Esophagus (tissue), 2 donors: ENCODE measurements at regions not wholly inside any gene's neighbourhood (a gene's known extent, or its start where the extent isn't known, plus 50 kb on each side); places are given as distances from the start of the nearest gene placed in this dataset.
"Not testable (repeated sequence)": the region's sequence is repeated elsewhere in the genome, so short reads cannot be mapped to it uniquely, and the experiment has no call there.

Experiments used
- H3K27ac ChIP-seq, 2 donors: one replicate each; pipeline ENCODE4 v1.5.1; 2013; ENCODE audit warnings: low read depth in 2 of 2, mild to moderate bottlenecking in 2 of 2, inconsistent platforms in 1 of 2, low read length in 1 of 2, moderate library complexity in 1 of 2
- H3K27me3 ChIP-seq, 2 donors: one replicate each; pipeline ENCODE4 v1.6.1; 2013; ENCODE audit warnings: low read length in 2 of 2, control low read depth in 1 of 2, mild to moderate bottlenecking in 1 of 2; ENCODE audit not compliant: insufficient read depth in 2 of 2, control insufficient read depth in 1 of 2
- H3K36me3 ChIP-seq, 2 donors: one replicate each; pipeline ENCODE4 v1.6.1; 2013; ENCODE audit warnings: low read length in 1 of 2; ENCODE audit not compliant: control insufficient read depth in 2 of 2, insufficient read depth in 2 of 2
- H3K4me1 ChIP-seq, 2 donors: one replicate each; pipeline ENCODE4 v1.6.1; 2013; ENCODE audit warnings: low read length in 1 of 2; ENCODE audit not compliant: control insufficient read depth in 2 of 2, insufficient read depth in 2 of 2
- H3K4me3 ChIP-seq, 2 donors: one replicate each; pipeline ENCODE4 v1.5.1; 2013; ENCODE audit warnings: low read length in 2 of 2, mild to moderate bottlenecking in 2 of 2, low read depth in 1 of 2, moderate library complexity in 1 of 2
- H3K9me3 ChIP-seq, 2 donors: one replicate each; pipeline ENCODE4 v1.6.1; 2013; ENCODE audit warnings: mild to moderate bottlenecking in 2 of 2, low read depth in 1 of 2, low read length in 1 of 2, moderate library complexity in 1 of 2; ENCODE audit not compliant: control insufficient read depth in 2 of 2, insufficient read depth in 1 of 2
- WGBS, 2 donors: extraction: QIAGEN DNeasy Blood & Tissue Kit; methylation state at CpG; one replicate each; pipeline ENCODE4 v1.1.7; 2013; 5-methylcytosine and 5-hydroxymethylcytosine counted together
- donor health status: healthy with polysubstance abuse.
- donor health status: Bipolar disorder and iron deficiency.

DNA sequence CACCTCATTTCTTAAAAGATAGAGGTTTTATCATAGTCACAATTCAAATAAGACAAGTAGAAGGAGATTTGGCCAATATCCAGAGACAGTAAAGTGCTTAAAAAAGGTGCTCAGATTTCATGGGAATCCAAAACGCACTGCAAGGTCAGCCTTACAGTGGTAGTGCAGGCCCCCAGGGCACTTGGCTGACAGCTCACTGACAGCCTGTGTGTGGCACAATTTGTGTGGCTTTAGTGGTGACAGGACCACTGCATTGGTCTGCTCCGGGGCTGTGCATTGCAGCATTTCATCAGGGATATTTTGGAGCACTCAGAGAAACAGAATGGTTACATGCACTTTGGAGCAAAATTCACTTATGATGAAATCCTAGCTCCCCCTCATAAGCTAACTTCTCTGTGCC lies 544.3 kb downstream of the NTRK3 start:
- Histone ChIP-seq H3K36me3 (no peaks in the 10 kb centered on the region), H3K4me1 (no peaks in the 10 kb centered on the region), H3K27ac (no peak overlapping the region), H3K9me3 (peaks cover 0 to 4% of the 10 kb centered on the region in 2 donors), H3K27me3 (no peaks in the 10 kb centered on the region), H3K4me3 (no peak overlapping the region)
- 49 to 54% methylated on average over 2 of the region's 2 CpGs for WGBS, 2 donors

DNA sequence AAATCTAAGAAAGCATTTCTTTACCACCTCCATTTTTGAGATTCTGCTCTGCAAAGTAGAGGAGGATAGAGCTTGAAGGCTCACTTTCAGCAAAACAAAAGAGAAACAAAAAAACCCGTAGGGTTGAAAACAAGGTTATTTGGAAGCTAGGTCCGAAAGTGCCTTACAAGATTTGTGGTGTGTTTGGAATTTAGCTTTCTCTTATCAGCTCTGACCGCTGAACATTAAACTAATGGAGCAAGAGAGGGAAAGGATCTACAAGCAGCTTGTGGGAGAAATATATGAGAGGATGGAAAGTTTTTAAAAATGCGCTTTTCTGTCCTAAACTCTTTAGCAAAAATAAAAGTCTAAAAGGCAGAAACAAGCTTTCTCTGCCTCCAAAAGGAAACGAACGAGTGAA lies 545.5 kb downstream of the NTRK3 start:
- Histone ChIP-seq H3K9me3 (peaks cover 0 to 4% of the 10 kb centered on the region in 2 donors), H3K4me3 (no peak overlapping the region), H3K27me3 (no peaks in the 10 kb centered on the region), H3K36me3 (no peaks in the 10 kb centered on the region), H3K4me1 (no peaks in the 10 kb centered on the region), H3K27ac (no peak overlapping the region)
- WGBS, 2 donors, result 44 to 52% methylated on average over 6 of the region's 6 CpGs

DNA sequence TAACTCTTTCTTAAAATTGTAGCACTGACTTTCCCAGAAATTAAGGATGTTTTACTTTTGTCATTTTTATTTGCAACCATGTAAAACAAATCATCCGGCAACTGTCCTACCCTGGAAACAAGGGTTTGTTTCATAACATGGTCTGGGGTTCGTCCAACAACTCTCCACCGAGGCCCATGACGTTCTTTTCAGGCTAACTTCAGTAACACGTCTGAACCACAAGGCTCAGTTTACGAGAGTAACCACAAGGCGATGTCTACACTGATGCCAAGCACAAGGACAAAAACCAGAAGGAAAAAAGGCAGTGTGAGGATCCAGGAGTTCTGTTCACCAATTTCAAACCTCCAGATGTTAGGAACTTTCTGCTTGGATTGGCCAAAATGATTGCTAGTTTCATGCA lies 546.1 kb downstream of the NTRK3 start:
- H3K27me3 ChIP-seq, result no peaks in the 10 kb centered on the region
- WGBS, 2 donors, result 80 to 82% methylated on average over 7 of the region's 7 CpGs
- H3K27ac ChIP-seq, result no peak overlapping the region
- H3K4me1 ChIP-seq, result no peaks in the 10 kb centered on the region
- H3K36me3 ChIP-seq, result no peaks in the 10 kb centered on the region
- H3K9me3 ChIP-seq, result peaks cover 0 to 4% of the 10 kb centered on the region in 2 donors
- H3K4me3 ChIP-seq, result no peak overlapping the region

GRCh38 chr15:87707566-87708130 lies 548.9 kb downstream of the NTRK3 start:
- no peaks in the 10 kb centered on the region for H3K36me3 ChIP-seq
- H3K4me1 ChIP-seq, result no peaks in the 10 kb centered on the region
- peaks cover 0 to 4% of the 10 kb centered on the region in 2 donors for H3K9me3 ChIP-seq
- no peak overlapping the region for H3K4me3 ChIP-seq
- H3K27ac ChIP-seq, result no peak overlapping the region
- 72 to 79% methylated on average over 5 of the region's 5 CpGs for WGBS, 2 donors
- H3K27me3 ChIP-seq, result no peaks in the 10 kb centered on the region

DNA sequence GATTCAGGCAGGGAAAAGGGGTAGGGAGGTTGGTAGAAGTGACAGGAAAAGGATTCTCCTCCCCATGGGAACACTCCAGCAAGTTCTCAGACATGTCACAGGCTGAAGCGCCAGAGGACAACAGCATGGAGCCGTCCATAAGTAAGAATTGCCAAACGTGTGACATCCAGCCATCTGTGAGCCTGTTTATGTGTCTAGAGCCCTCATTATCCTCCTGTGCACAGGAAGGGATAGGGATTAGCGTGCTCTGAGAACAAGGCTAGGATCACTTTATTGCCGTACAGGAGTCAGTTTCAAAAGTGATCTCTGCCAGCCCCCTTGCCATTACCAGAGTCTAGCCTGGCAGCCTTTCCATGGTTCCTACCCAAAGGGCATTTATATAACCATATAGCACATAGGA lies 549.5 kb downstream of the NTRK3 start:
- Histone ChIP-seq H3K4me1 (no peaks in the 10 kb centered on the region), H3K27ac (no peak overlapping the region), H3K9me3 (peaks cover 0 to 2% of the 10 kb centered on the region in 2 donors), H3K27me3 (no peaks in the 10 kb centered on the region), H3K36me3 (no peaks in the 10 kb centered on the region), H3K4me3 (no peak overlapping the region)
- WGBS, 2 donors, result 68 to 71% methylated on average over 5 of the region's 5 CpGs

DNA sequence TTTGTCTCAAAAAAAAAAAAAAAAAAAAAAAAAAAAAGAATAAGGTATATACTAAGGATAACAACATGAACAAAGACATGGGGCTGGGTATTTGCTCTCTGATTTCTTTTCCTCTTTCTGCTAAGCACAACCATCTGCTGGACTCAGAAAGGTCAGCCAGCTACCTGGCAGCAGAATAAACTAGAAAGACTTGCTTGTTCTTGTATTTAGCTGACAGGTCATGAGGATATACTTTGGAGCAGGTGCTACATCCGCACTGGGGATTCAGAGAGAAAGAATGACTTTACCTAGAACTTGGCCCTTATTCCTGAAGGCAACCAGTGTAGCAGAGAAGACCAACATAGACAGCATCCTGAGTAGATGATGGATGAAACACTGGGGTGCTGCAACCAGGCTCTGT lies 550.5 kb downstream of the NTRK3 start:
- Histone ChIP-seq H3K27ac (no peak overlapping the region), H3K4me1 (no peaks in the 10 kb centered on the region), H3K36me3 (no peaks in the 10 kb centered on the region), H3K4me3 (no peak overlapping the region), H3K27me3 (no peaks in the 10 kb centered on the region), H3K9me3 (peaks cover 0 to 2% of the 10 kb centered on the region in 2 donors)
- WGBS, 2 donors, result 85 to 89% methylated on average over 1 of the region's 1 CpG

DNA sequence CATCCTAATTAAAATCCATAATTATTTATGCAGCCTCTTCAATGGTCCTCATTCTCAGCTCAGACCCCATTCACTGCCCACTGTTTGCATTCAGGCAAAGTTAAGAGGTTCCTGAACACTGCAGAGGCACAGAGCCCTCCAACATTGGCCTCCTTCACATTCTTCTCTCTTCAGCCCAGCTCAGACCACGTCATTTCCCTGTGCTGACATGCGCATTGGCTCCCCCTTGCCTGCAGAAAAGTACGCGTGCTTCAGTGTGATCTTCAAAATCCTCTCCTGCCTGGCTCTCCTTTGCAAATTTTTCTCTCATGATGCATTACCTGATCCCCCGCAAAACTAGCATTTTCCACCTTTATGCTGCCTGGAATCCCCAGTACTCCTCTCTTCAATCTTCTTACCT lies 552.3 kb downstream of the NTRK3 start:
- 77 to 82% methylated on average over 5 of the region's 5 CpGs for WGBS, 2 donors
- H3K27me3 ChIP-seq, result no peaks in the 10 kb centered on the region

DNA sequence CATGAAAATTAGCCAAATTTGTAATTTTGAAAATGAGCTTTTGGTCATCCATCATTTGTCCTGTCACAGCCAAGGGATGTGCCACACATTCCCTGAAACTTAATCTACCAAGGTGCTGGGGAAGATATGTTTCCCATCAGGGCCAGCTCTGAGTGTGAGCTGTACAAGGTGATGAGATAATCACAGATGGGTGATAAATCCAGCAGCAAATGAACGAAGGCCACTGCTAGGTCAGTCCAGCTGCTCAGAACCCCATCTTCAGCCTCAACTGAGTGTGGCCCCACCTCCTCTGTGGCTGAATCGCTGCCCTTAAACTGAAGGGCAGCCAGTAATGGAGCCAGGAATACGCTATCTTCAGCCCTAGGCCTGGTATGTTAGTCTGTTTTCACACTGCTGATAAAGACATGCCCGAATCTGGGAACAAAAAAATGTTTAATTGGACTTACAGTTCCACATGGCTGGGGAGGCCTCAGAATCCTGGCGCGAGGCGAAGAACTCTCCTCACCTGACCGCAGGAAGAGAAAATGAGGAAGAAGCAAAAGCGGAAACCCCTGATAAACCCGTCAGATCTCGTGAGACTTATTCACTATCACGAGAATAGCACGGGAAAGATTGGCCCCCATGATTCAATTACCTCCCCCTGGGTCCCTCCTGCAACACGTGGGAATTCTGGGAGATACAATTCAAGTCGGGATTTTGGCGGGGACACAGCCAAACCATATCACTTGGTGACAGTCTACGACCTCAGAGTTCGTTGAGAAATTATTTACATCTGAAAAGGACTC lies 553.0 kb downstream of the NTRK3 start:
- 76 to 80% methylated on average over 18 of the region's 18 CpGs for WGBS, 2 donors
- no peak overlapping the region for H3K27ac ChIP-seq
- H3K9me3 ChIP-seq, result no peaks in the 10 kb centered on the region
- H3K36me3 ChIP-seq, result no peaks in the 10 kb centered on the region
- H3K4me1 ChIP-seq, result no peaks in the 10 kb centered on the region
- H3K4me3 ChIP-seq, result no peak overlapping the region
- H3K27me3 ChIP-seq, result no peaks in the 10 kb centered on the region

More for the DNA sequence above, 552.3 kb downstream of the NTRK3 start:
- no peaks in the 10 kb centered on the region for H3K4me1 ChIP-seq
- no peaks in the 10 kb centered on the region for H3K36me3 ChIP-seq
- no peak overlapping the region for H3K27ac ChIP-seq
- H3K9me3 ChIP-seq, result no peaks in the 10 kb centered on the region
- no peak overlapping the region for H3K4me3 ChIP-seq

GRCh38 chr15:87702270-87702669 lies 554.3 kb downstream of the NTRK3 start:
- H3K9me3 ChIP-seq, result no peaks in the 10 kb centered on the region
- 80 to 92% methylated on average over 4 of the region's 4 CpGs for WGBS, 2 donors
- H3K4me1 ChIP-seq, result no peaks in the 10 kb centered on the region
- no peaks in the 10 kb centered on the region for H3K27me3 ChIP-seq
- no peak overlapping the region for H3K27ac ChIP-seq
- H3K36me3 ChIP-seq, result no peaks in the 10 kb centered on the region
- H3K4me3 ChIP-seq, result no peak overlapping the region

GRCh38 chr15:87698467-87698866 lies 558.1 kb downstream of the NTRK3 start:
- H3K27ac ChIP-seq, H3K9me3 ChIP-seq, H3K36me3 ChIP-seq, H3K4me3 ChIP-seq, H3K27me3 ChIP-seq, H3K4me1 ChIP-seq: not testable (repeated sequence)
- WGBS, 2 donors, result 78 to 90% methylated on average over 2 of the region's 2 CpGs
